Naive thymus-derived CD4-positive, alpha-beta T cell (primary cell): ENCODE measurements at regions not wholly inside any gene's neighbourhood (a gene's known extent, or its start where the extent isn't known, plus 50 kb on each side); places are given as distances from the start of the nearest gene placed in this dataset.

Experiments used
- ATAC-seq: fragments of 150-1000 bp; cut with Tn5 transposase; 2 replicates; pipeline ENCODE4 v1.10.0; 2021; ENCODE audit warnings: mild to moderate bottlenecking, moderate library complexity
- CTCF ChIA-PET: fragments of 350-600 bp; sonication (Branson Sonifier 250); formaldehyde crosslinking; loops from one replicate; lab custom pipeline; 2021; ENCODE audit warnings: antibody characterized with exemption; lab: Charles Lee
- POLR2A ChIA-PET: fragments of 350-600 bp; sonication (Branson Sonifier 250); formaldehyde crosslinking; loops from one replicate; lab custom pipeline; 2021; ENCODE audit warnings: antibody characterized with exemption, inconsistent platforms; lab: Charles Lee
- DNase-seq, 9 donors: peaks; one replicate each; pipeline versions ENCODE4 v3.0.0 to v3.0.0-alpha.2; 2020 to 2022; ENCODE audit warnings: mixed read lengths in 1 of 9
- H3K27ac ChIP-seq: one replicate; pipeline ENCODE4 v1.7.0; 2013; ENCODE audit warnings: mild to moderate bottlenecking, low read depth, low read length, moderate library complexity
- H3K27me3 ChIP-seq, 2 donors: one replicate each; pipeline ENCODE4 v1.7.0; 2013; ENCODE audit warnings: low read length in 2 of 2, mild to moderate bottlenecking in 2 of 2, moderate library complexity in 2 of 2; ENCODE audit not compliant: control insufficient read depth in 2 of 2, insufficient read depth in 2 of 2
- H3K36me3 ChIP-seq, 3 experiments: 1 replicate in 2 of 3; 2 replicates in 1 of 3; pipeline ENCODE4 v1.7.0; 2013; ENCODE audit warnings: low read length in 3 of 3, mild to moderate bottlenecking in 3 of 3, moderate library complexity in 1 of 3; ENCODE audit not compliant: insufficient read depth in 3 of 3, control insufficient read depth in 2 of 3
- H3K4me1 ChIP-seq, 2 donors: one replicate each; pipeline ENCODE4 v1.7.0; 2013; ENCODE audit warnings: low read length in 2 of 2, mild to moderate bottlenecking in 2 of 2, moderate library complexity in 1 of 2; ENCODE audit not compliant: control insufficient read depth in 2 of 2, insufficient read depth in 2 of 2
- H3K4me3 ChIP-seq: 2 replicates; pipeline ENCODE4 v1.7.0; 2013; ENCODE audit warnings: mild to moderate bottlenecking, low read length
- H3K9me3 ChIP-seq, 3 experiments: 1 replicate in 2 of 3; 2 replicates in 1 of 3; pipeline ENCODE4 v1.7.0; 2013; ENCODE audit warnings: low read length in 3 of 3; ENCODE audit not compliant: control insufficient read depth in 2 of 3
- H3K27ac Mint-ChIP-seq, 9 donors: one replicate each; pipeline ENCODE4 v1.8.0; 2020 to 2022; ENCODE audit warnings: mixed read lengths in 9 of 9, mild to moderate bottlenecking in 8 of 9, moderate library complexity in 5 of 9, inconsistent platforms in 2 of 9
- H3K27me3 Mint-ChIP-seq, 5 donors: one replicate each; pipeline ENCODE4 v1.8.0; 2021 to 2022; ENCODE audit warnings: mixed read lengths in 5 of 5, mild to moderate bottlenecking in 1 of 5
- H3K36me3 Mint-ChIP-seq, 5 donors: one replicate each; pipeline ENCODE4 v1.8.0; 2020 to 2022; ENCODE audit warnings: mixed read lengths in 5 of 5, mild to moderate bottlenecking in 3 of 5, inconsistent platforms in 1 of 5
- H3K4me1 Mint-ChIP-seq, 7 donors: one replicate each; pipeline ENCODE4 v1.8.0; 2020 to 2022; ENCODE audit warnings: mixed read lengths in 7 of 7, mild to moderate bottlenecking in 3 of 7, inconsistent platforms in 1 of 7
- H3K4me3 Mint-ChIP-seq, 10 donors: one replicate each; pipeline ENCODE4 v1.8.0; 2020 to 2022; ENCODE audit warnings: mild to moderate bottlenecking in 10 of 10, mixed read lengths in 10 of 10, moderate library complexity in 6 of 10, inconsistent platforms in 2 of 10
- H3K9me3 Mint-ChIP-seq, 11 donors: one replicate each; pipeline ENCODE4 v1.8.0; 2020 to 2022; ENCODE audit warnings: mixed read lengths in 11 of 11, mild to moderate bottlenecking in 4 of 11, inconsistent platforms in 1 of 11, moderate library complexity in 1 of 11
- intact Hi-C, 2 donors: fragments of 100-400 bp; cut with micrococcal nuclease; formaldehyde crosslinking; loops; one replicate each; pipeline ENCODE4 v1.15.1; 2023

DNA sequence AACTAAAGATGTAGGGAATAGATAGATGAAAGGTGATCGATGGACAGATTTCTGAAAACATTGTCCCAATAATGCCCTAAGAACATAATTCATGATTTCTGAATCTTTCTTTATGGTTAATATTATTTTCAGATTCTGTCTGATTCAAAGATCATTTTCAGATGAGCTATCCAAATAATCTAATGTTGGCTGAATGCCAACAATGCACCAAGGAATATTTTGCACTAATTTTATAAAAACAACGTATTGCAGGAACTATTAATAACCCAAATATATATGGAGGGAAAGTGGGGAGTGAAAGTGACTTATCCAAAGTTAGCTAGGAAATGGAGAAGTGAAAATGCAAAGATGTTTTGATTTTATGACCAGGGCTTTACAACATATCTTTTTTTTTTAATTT lies 1675.5 kb downstream of the STIM2 start:
- DNase-seq: no peak
- Histone ChIP-seq H3K4me1 (no peaks in the 10 kb centered on the region), H3K9me3 (no peaks in the 10 kb centered on the region), H3K27ac (no peak overlapping the region), H3K27me3 (no peaks in the 10 kb centered on the region), H3K36me3 (no peaks in the 10 kb centered on the region), H3K4me3 (no peak overlapping the region)
- ChIA-PET POLR2A (no interaction called here), CTCF (no interaction called here)
- no peak overlapping the region for H3K4me3 Mint-ChIP-seq
- H3K27me3 Mint-ChIP-seq: no peaks in the 10 kb centered on the region
- peaks cover 0 to 23% (median 4%) of the 10 kb centered on the region in 11 donors for H3K9me3 Mint-ChIP-seq
- intact Hi-C loops: no loop called here
- no peak overlapping the region for H3K27ac Mint-ChIP-seq
- no peaks in the 10 kb centered on the region for H3K4me1 Mint-ChIP-seq
- ATAC-seq: no peak
- no peaks in the 10 kb centered on the region for H3K36me3 Mint-ChIP-seq

DNA sequence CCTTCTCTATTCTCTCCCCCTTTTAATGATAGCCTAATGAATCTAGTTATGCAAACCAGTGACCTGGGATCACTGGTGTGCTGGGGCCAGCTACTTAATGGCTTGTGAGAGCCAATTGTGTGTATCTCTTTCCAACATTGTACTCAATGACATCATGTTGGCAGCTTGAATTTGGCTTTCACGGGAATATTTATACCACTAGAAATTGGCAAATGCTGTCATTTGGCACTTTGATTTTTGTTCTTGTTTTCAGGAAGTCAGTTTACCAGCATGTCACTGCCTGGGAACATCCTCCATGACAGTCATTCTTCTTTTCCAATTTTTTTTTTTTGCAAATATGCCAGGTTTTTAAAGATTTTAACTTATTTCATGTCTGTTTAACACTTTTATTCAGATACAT lies 1685.3 kb downstream of the STIM2 start:
- intact Hi-C loops: no loop called here

DNA sequence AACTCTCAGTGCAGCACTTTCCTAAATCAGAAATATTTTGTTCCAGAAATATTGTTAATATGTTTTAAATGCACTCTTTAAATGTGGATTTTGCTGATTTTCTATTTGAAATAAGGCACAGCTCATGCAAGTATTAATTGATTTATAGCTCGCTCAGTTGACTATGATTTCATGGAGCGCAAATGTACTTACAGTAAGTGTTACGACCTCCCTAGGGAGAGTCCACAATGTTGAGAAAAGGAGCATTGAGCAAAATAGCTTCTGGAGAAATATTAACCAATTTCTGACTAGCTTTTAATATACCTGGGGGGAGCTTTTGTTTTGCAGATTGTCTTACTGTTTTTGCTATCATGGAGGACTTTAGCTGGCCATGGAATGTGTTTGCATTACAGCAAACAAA lies 1687.5 kb downstream of the STIM2 start:
- no peaks in the 10 kb centered on the region for H3K9me3 ChIP-seq
- Mint-ChIP-seq H3K9me3 (peaks cover 0 to 26% (median 5%) of the 10 kb centered on the region in 11 donors), H3K4me3 (no peak overlapping the region), H3K27me3 (no peaks in the 10 kb centered on the region), H3K27ac (no peak overlapping the region), H3K4me1 (no peaks in the 10 kb centered on the region), H3K36me3 (no peaks in the 10 kb centered on the region)
- no peaks in the 10 kb centered on the region for H3K36me3 ChIP-seq
- no peaks in the 10 kb centered on the region for H3K27me3 ChIP-seq
- H3K4me3 ChIP-seq: no peak overlapping the region
- DNase-seq (no peak), ATAC-seq (no peak)
- H3K27ac ChIP-seq: no peak overlapping the region
- CTCF ChIA-PET: no interaction called here
- H3K4me1 ChIP-seq: no peaks in the 10 kb centered on the region
- POLR2A ChIA-PET: no interaction called here
- intact Hi-C loops: no loop called here

More for the DNA sequence above, 1685.3 kb downstream of the STIM2 start:
- Mint-ChIP-seq H3K27me3 (no peaks in the 10 kb centered on the region), H3K4me1 (no peaks in the 10 kb centered on the region), H3K27ac (no peak overlapping the region), H3K4me3 (no peak overlapping the region), H3K36me3 (no peaks in the 10 kb centered on the region), H3K9me3 (peaks cover 0 to 28% (median 2%) of the 10 kb centered on the region in 11 donors)
- CTCF ChIA-PET: no interaction called here
- ATAC-seq: no peak
- POLR2A ChIA-PET: no interaction called here
- no peaks in the 10 kb centered on the region for H3K36me3 ChIP-seq
- H3K4me3 ChIP-seq: no peak overlapping the region
- H3K9me3 ChIP-seq: no peaks in the 10 kb centered on the region
- no peaks in the 10 kb centered on the region for H3K27me3 ChIP-seq
- no peak for DNase-seq
- no peak overlapping the region for H3K27ac ChIP-seq
- H3K4me1 ChIP-seq: no peaks in the 10 kb centered on the region

DNA sequence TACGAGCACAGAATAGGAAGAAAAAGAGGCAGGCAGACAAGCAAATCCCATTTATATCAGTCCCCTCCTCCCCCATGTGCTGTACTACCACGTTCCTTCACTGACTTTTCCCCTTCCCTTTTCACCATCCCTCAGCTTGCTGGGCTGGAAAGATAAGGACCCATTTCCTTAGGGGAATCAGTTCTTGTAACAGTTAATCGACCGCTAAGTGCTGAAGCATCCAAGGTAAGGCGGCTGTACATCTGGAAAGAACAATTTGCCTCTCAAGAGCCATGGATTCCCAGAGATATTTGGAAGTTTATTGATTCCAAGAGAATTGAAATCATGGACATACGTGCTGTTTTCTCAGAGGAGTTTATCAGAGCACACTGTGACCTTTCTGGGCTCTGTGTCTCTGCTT lies 1688.0 kb downstream of the STIM2 start:
- Histone ChIP-seq H3K4me3 (no peak overlapping the region), H3K27me3 (no peaks in the 10 kb centered on the region), H3K27ac (no peak overlapping the region), H3K36me3 (no peaks in the 10 kb centered on the region), H3K9me3 (no peaks in the 10 kb centered on the region), H3K4me1 (no peaks in the 10 kb centered on the region)
- ChIA-PET CTCF (no interaction called here), POLR2A (no interaction called here)
- no peak for ATAC-seq
- no peak for DNase-seq
- Mint-ChIP-seq H3K27me3 (no peaks in the 10 kb centered on the region), H3K4me3 (no peak overlapping the region), H3K9me3 (peaks cover 0 to 27% (median 5%) of the 10 kb centered on the region in 11 donors), H3K4me1 (no peaks in the 10 kb centered on the region), H3K27ac (no peak overlapping the region), H3K36me3 (peaks cover 0 to 2% (median 0%) of the 10 kb centered on the region in 5 donors)
- intact Hi-C loops: no loop called here

DNA sequence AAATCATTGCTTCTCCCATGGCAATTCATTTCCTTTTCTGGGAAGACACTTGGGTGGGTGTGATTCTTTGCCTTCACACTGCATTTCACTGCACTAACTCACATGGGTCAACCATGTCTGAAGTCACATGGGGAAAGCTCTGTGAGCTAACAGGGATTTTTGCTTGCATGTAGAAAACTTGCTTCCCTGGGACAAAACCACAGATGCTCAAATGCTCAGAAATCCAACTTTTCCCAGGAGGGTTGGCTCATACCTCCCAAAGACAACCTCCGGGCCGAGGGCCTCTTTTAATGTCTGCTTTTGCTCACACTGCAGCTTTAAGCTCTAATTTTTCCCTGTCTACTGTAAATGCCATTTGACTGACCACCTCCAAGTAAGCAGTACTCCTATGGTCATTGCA lies 1695.2 kb downstream of the STIM2 start:
- Histone ChIP-seq H3K4me3 (no peak overlapping the region), H3K36me3 (no peaks in the 10 kb centered on the region), H3K27me3 (no peaks in the 10 kb centered on the region), H3K4me1 (no peaks in the 10 kb centered on the region), H3K27ac (no peak overlapping the region), H3K9me3 (peaks cover 0 to 4% (median 0%) of the 10 kb centered on the region in 3 experiments)
- ATAC-seq: no peak
- POLR2A ChIA-PET: no interaction called here
- Mint-ChIP-seq H3K36me3 (peaks cover 0 to 4% (median 0%) of the 10 kb centered on the region in 5 donors), H3K4me3 (no peak overlapping the region), H3K4me1 (no peaks in the 10 kb centered on the region), H3K27me3 (no peaks in the 10 kb centered on the region), H3K9me3 (peaks cover 1 to 23% (median 9%) of the 10 kb centered on the region in 11 donors), H3K27ac (no peak overlapping the region)
- no peak for DNase-seq
- intact Hi-C loops: no loop called here
- CTCF ChIA-PET: no interaction called here

DNA sequence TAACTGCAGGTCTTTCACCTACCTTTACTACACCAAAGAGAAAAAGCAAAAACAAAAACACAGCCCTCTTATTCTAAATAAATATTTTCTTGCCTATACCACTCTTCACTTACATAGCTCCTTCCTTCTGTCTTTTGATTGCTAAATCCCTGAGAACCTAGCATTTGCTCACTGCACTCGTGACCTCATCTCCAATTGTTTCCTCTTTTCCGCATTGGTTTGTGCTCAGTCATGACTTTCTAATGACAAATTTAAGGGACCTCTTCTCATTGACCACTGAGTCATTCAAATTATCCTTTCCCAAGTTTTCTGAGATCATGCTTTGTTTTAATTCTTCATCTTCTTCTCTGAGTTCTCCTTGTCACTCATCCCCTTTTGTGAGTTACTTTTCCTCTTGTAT lies 1697.1 kb downstream of the STIM2 start:
- no peak overlapping the region for H3K4me3 Mint-ChIP-seq
- DNase-seq (no peak), ATAC-seq (no peak)
- H3K27me3 Mint-ChIP-seq: no peaks in the 10 kb centered on the region
- Histone ChIP-seq H3K4me3 (no peak overlapping the region), H3K27ac (no peak overlapping the region), H3K4me1 (no peaks in the 10 kb centered on the region), H3K27me3 (no peaks in the 10 kb centered on the region), H3K9me3 (peaks cover 0 to 4% (median 0%) of the 10 kb centered on the region in 3 experiments), H3K36me3 (no peaks in the 10 kb centered on the region)
- H3K9me3 Mint-ChIP-seq: peaks cover 0 to 22% (median 6%) of the 10 kb centered on the region in 11 donors
- intact Hi-C loops: no loop called here
- ChIA-PET POLR2A (no interaction called here), CTCF (no interaction called here)
- no peak overlapping the region for H3K27ac Mint-ChIP-seq
- H3K4me1 Mint-ChIP-seq: no peaks in the 10 kb centered on the region
- H3K36me3 Mint-ChIP-seq: peaks cover 0 to 4% (median 0%) of the 10 kb centered on the region in 5 donors

DNA sequence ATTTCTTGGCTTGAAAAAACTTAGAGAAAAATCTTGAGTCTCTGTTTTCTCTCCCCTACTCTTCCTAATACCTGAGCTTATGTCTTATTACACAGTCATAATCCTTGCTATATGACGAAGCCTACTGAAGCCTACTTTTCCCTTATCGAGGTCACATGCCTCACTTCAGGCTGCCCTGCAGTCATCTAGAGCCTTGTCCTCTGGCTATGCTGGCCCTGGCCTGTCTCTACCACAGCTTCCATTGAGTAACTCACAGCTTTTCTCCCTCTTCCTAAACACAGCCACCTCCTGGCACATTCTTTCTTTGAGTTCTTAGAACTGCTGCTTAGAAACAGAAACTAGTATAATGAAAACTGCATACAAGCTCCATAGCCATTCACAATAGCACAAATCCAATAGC lies 1698.3 kb downstream of the STIM2 start:
- H3K9me3 Mint-ChIP-seq: peaks cover 0 to 18% (median 4%) of the 10 kb centered on the region in 11 donors
- no peaks in the 10 kb centered on the region for H3K27me3 Mint-ChIP-seq
- no peaks in the 10 kb centered on the region for H3K36me3 Mint-ChIP-seq
- no peaks in the 10 kb centered on the region for H3K4me1 ChIP-seq
- ATAC-seq: no peak
- H3K27ac Mint-ChIP-seq: no peak overlapping the region
- intact Hi-C loops: no loop called here
- no peak overlapping the region for H3K4me3 Mint-ChIP-seq
- H3K27me3 ChIP-seq: no peaks in the 10 kb centered on the region
- no peak for DNase-seq
- H3K9me3 ChIP-seq: peaks cover 0 to 4% (median 0%) of the 10 kb centered on the region in 3 experiments
- CTCF ChIA-PET: no interaction called here
- H3K4me1 Mint-ChIP-seq: no peaks in the 10 kb centered on the region
- H3K4me3 ChIP-seq: no peak overlapping the region
- POLR2A ChIA-PET: no interaction called here
- no peaks in the 10 kb centered on the region for H3K36me3 ChIP-seq
- H3K27ac ChIP-seq: no peak overlapping the region
